Gastrocnemius medialis (tissue), 4 donors: ENCODE measurements at regions not wholly inside any gene's neighbourhood (a gene's known extent, or its start where the extent isn't known, plus 50 kb on each side); places are given as distances from the start of the nearest gene placed in this dataset.
A peak's percentile ranks its signal among the peaks of the same experiment; 100 is the strongest.

Source experiments
- ATAC-seq, 2 donors: fragments of 150-250 bp; one replicate each; pipeline ENCODE4 v1.9.1; 2016
- DNase-seq, 2 donors: peaks; one replicate each; pipeline ENCODE4 v3.0.0-alpha.2; 2019
- H3K27ac ChIP-seq, 4 donors: fragments of 200-600 bp; sonication (generic); 1 replicate in 1 of 4; 2 replicates in 3 of 4; pipeline ENCODE4 v1.5.1; 2016 to 2018; ENCODE audit warnings: mild to moderate bottlenecking in 2 of 4, moderate library complexity in 1 of 4
- H3K27me3 ChIP-seq, 3 donors: fragments of 200-600 bp; sonication (generic) in 2 of 3; 1 replicate in 1 of 3; 2 replicates in 2 of 3; pipeline versions ENCODE4 v1.5.1 to v1.6.0; 2016 to 2019; ENCODE audit warnings: mild to moderate bottlenecking in 1 of 3, moderate library complexity in 1 of 3
- H3K36me3 ChIP-seq, 2 donors: fragments of 200-600 bp; sonication (generic) in 1 of 2; one replicate each; pipeline ENCODE4 v1.5.1; 2017 to 2018
- H3K4me1 ChIP-seq, 2 donors: fragments of 200-600 bp; sonication (generic) in 1 of 2; one replicate each; pipeline ENCODE4 v1.5.1; 2016 to 2017; ENCODE audit warnings: mild to moderate bottlenecking in 2 of 2
- H3K4me3 ChIP-seq, 4 donors: fragments of 200-600 bp; sonication (generic) in 3 of 4; 1 replicate in 1 of 4; 2 replicates in 3 of 4; pipeline ENCODE4 v1.5.1; 2016 to 2019; ENCODE audit warnings: mild to moderate bottlenecking in 2 of 4
- H3K9me3 ChIP-seq, 3 donors: fragments of 200-600 bp; sonication (generic) in 2 of 3; 1 replicate in 1 of 3; 2 replicates in 2 of 3; pipeline ENCODE4 v1.5.1; 2016 to 2019
- CTCF ChIP-seq, 5 experiments: fragments of 450-650 bp in 3 of 5; fragments of 200-600 bp in 2 of 5; sonication (generic) in 2 of 5; IDR thresholded peaks in 4 of 5; conservative IDR thresholded peaks in 1 of 5; 1 replicate in 4 of 5; 2 replicates in 1 of 5; pipeline ENCODE4 v1.5.1; 2016 to 2019; ENCODE audit warnings: antibody characterized with exemption in 5 of 5, mild to moderate bottlenecking in 3 of 5, moderate library complexity in 3 of 5
- POLR2A ChIP-seq, 2 donors: fragments of 450-650 bp; IDR thresholded peaks; one replicate each; pipeline ENCODE4 v1.6.1; 2017; ENCODE audit warnings: antibody characterized with exemption in 2 of 2, mild to moderate bottlenecking in 2 of 2, moderate library complexity in 2 of 2
- in situ Hi-C, 4 donors: fragments of 200-750 bp; cut with MboI; loops; one replicate each; pipeline versions ENCODE4 v1.15.0 to v1.8.0; 2017; ENCODE audit warnings: low sequenced_read_pairs in 4 of 4
- intact Hi-C: fragments of 100-400 bp; cut with DNase I; formaldehyde crosslinking; loops from one replicate; pipeline ENCODE4 v1.15.1; 2023; ENCODE audit warnings: low total_unique reads

GRCh38 chr2:18161681-18162080 lies 283.2 kb downstream of the KCNS3 start:
- H3K4me1 ChIP-seq, result peaks cover 8 to 21% of the 10 kb centered on the region in 2 donors
- DNase-seq (no peak), ATAC-seq (no peak)
- no peaks in the 10 kb centered on the region for H3K36me3 ChIP-seq
- no peaks in the 10 kb centered on the region for H3K9me3 ChIP-seq
- intact Hi-C loops (no loop called here), in situ Hi-C loops (loop anchor here in 2 of 4 donors (25.0 kb wide), 1 partner anchor 449 kb away; no protein-coding TSS in a partner anchor)
- H3K4me3 ChIP-seq, result no peak overlapping the region
- TF ChIP-seq POLR2A (IDR thresholded peaks at IDR 0.05) (no peak), CTCF (IDR thresholded peaks at IDR 0.05 in 4 of 5, conservative IDR thresholded peaks at IDR 0.05 in 1 of 5) (no peak)
- H3K27ac ChIP-seq, result no peak overlapping the region
- no peaks in the 10 kb centered on the region for H3K27me3 ChIP-seq

DNA sequence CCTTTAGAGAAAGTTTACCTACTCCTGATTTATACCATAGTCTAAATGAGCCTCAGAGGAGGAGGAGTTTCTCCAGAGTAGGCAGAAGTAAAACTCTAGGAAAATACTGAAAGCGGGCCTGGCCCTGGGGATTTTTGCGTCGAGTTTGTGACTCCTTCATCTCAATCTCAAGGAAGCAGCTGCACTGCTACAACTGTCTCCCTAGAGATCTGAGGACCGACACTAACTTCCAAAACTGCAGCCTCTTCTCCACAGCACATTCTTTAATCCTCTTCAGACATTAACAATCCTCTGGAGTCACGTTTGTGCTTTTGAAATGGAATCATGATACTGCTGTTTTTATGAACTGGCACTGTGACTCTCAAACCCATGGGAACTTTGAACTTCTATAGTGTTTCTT lies 281.4 kb downstream of the KCNS3 start:
- Histone ChIP-seq H3K4me3 (no peak overlapping the region), H3K9me3 (no peaks in the 10 kb centered on the region), H3K36me3 (no peaks in the 10 kb centered on the region), H3K4me1 (peaks cover 8 to 21% of the 10 kb centered on the region in 2 donors), H3K27me3 (no peaks in the 10 kb centered on the region), H3K27ac (peak overlapping the region in 2 of 4 donors; percentile 10 to 58)
- ATAC-seq, result peak in 1 of 2 donors; percentile 33
- DNase-seq, result no peak
- in situ Hi-C loops, result loop anchor here in 3 of 4 donors (10.0 to 25.0 kb wide), 2 partner anchors 315 to 448 kb away; no protein-coding TSS in a partner anchor
- intact Hi-C loops, result no loop called here
- no peak for TF ChIP-seq CTCF (IDR thresholded peaks at IDR 0.05 in 4 of 5, conservative IDR thresholded peaks at IDR 0.05 in 1 of 5)
- TF ChIP-seq POLR2A (IDR thresholded peaks at IDR 0.05), result no peak

GRCh38 chr2:18156421-18156820 lies 278.0 kb downstream of the KCNS3 start:
- H3K9me3 ChIP-seq, result no peaks in the 10 kb centered on the region
- no peak for TF ChIP-seq POLR2A (IDR thresholded peaks at IDR 0.05)
- no peak for TF ChIP-seq CTCF (IDR thresholded peaks at IDR 0.05 in 4 of 5, conservative IDR thresholded peaks at IDR 0.05 in 1 of 5)
- DNase-seq, result no peak
- no peak overlapping the region for H3K4me3 ChIP-seq
- in situ Hi-C loops (loop anchor here in 3 of 4 donors (10.0 to 25.0 kb wide), 2 partner anchors 312 to 444 kb away; no protein-coding TSS in a partner anchor), intact Hi-C loops (no loop called here)
- H3K4me1 ChIP-seq, result peaks cover 12 to 32% of the 10 kb centered on the region in 2 donors
- no peaks in the 10 kb centered on the region for H3K36me3 ChIP-seq
- no peak overlapping the region for H3K27ac ChIP-seq
- no peaks in the 10 kb centered on the region for H3K27me3 ChIP-seq
- no peak for ATAC-seq

DNA sequence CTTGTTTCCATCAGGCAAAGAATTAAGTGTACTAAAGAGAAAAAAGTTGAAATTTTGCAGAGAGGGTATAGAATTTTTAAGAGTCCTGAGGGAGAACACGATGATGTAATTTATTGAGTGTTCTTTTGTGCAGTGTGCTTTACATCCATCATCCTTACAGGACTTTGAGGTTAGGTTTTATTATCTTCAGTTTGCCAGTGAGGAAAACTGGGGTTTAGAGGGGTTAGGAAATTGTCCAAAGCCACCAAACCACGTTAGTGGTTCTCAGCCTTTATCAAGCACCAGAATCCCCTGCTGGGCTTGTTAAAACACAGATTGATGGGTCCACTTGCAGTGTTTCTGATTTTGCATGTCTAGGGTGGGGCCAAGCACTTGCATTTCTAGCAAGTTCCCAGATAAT lies 277.5 kb downstream of the KCNS3 start:
- intact Hi-C loops, result no loop called here
- ATAC-seq (no peak), DNase-seq (no peak)
- H3K4me1 ChIP-seq, result peaks cover 8 to 27% of the 10 kb centered on the region in 2 donors
- no peak overlapping the region for H3K4me3 ChIP-seq
- in situ Hi-C loops, result loop anchor here in 3 of 4 donors (10.0 to 25.0 kb wide), 2 partner anchors 311 to 444 kb away; no protein-coding TSS in a partner anchor
- no peaks in the 10 kb centered on the region for H3K36me3 ChIP-seq
- no peaks in the 10 kb centered on the region for H3K27me3 ChIP-seq
- no peak for TF ChIP-seq POLR2A (IDR thresholded peaks at IDR 0.05)
- TF ChIP-seq CTCF (IDR thresholded peaks at IDR 0.05 in 4 of 5, conservative IDR thresholded peaks at IDR 0.05 in 1 of 5), result no peak
- no peaks in the 10 kb centered on the region for H3K9me3 ChIP-seq
- H3K27ac ChIP-seq, result no peak overlapping the region

GRCh38 chr2:18154812-18155211 lies 276.3 kb downstream of the KCNS3 start:
- intact Hi-C loops, result loop anchor here (5.0 kb wide), 1 partner anchor 178 kb away; no protein-coding TSS in a partner anchor
- Histone ChIP-seq H3K27me3 (no peaks in the 10 kb centered on the region), H3K4me3 (no peak overlapping the region), H3K36me3 (no peaks in the 10 kb centered on the region), H3K9me3 (no peaks in the 10 kb centered on the region), H3K27ac (peak overlapping the region in 2 of 4 donors; percentile 65 to 71), H3K4me1 (peaks cover 5 to 16% of the 10 kb centered on the region in 2 donors)
- no peak for DNase-seq
- in situ Hi-C loops, result loop anchor here in 3 of 4 donors (10.0 to 25.0 kb wide), 2 partner anchors 310 to 443 kb away; no protein-coding TSS in a partner anchor
- no peak for TF ChIP-seq POLR2A (IDR thresholded peaks at IDR 0.05)
- no peak for TF ChIP-seq CTCF (IDR thresholded peaks at IDR 0.05 in 4 of 5, conservative IDR thresholded peaks at IDR 0.05 in 1 of 5)
- no peak for ATAC-seq
